Gastroesophageal sphincter (tissue), 4 donors: ENCODE measurements at regions not wholly inside any gene's neighbourhood (a gene's known extent, or its start where the extent isn't known, plus 50 kb on each side); places are given as distances from the start of the nearest gene placed in this dataset.

Experiments used
- ATAC-seq: fragments of 150-250 bp; one replicate; pipeline ENCODE4 v1.9.1; 2016; ENCODE audit warnings: mild to moderate bottlenecking, moderate library complexity
- H3K27ac ChIP-seq, 4 donors: fragments of 200-600 bp; sonication (generic) in 3 of 4; 1 replicate in 3 of 4; 2 replicates in 1 of 4; pipeline ENCODE4 v1.5.1; 2016 to 2019
- H3K27me3 ChIP-seq: fragments of 200-600 bp; sonication (generic); one replicate; pipeline ENCODE4 v1.5.1; 2019
- H3K36me3 ChIP-seq, 2 donors: fragments of 200-600 bp; sonication (generic); one replicate each; pipeline ENCODE4 v1.5.1; 2019; ENCODE audit warnings: control low read depth in 1 of 2
- H3K4me1 ChIP-seq, 3 donors: fragments of 200-600 bp; sonication (generic); 1 replicate in 2 of 3; 2 replicates in 1 of 3; pipeline ENCODE4 v1.5.1; 2016 to 2019; ENCODE audit warnings: control low read depth in 2 of 3
- H3K4me3 ChIP-seq, 2 donors: fragments of 200-600 bp; sonication (generic); one replicate each; pipeline ENCODE4 v1.5.1; 2019; ENCODE audit warnings: mild to moderate bottlenecking in 1 of 2, moderate library complexity in 1 of 2
- H3K9me3 ChIP-seq, 3 donors: fragments of 200-600 bp; sonication (generic); one replicate each; pipeline ENCODE4 v1.5.1; 2017 to 2019; ENCODE audit warnings: control low read depth in 2 of 3
- EP300 ChIP-seq: sonication (generic); formaldehyde crosslinking; IDR thresholded peaks from one replicate; pipeline ENCODE4 v1.6.1; 2017; ENCODE audit warnings: antibody characterized with exemption, mild to moderate bottlenecking
- POLR2A ChIP-seq, 2 donors: fragments of 450-650 bp; IDR thresholded peaks; one replicate each; pipeline ENCODE4 v1.6.1; 2017; ENCODE audit warnings: antibody characterized with exemption in 2 of 2, mild to moderate bottlenecking in 2 of 2, moderate library complexity in 1 of 2
- POLR2AphosphoS5 ChIP-seq: sonication (generic); formaldehyde crosslinking; IDR thresholded peaks from one replicate; pipeline ENCODE4 v1.6.1; 2017; ENCODE audit warnings: antibody characterized with exemption
- WGBS, 2 donors: methylation state at CpG; one replicate each; pipeline ENCODE4 v1.1.5; 2018; ENCODE audit warnings: low coverage in 1 of 2; 5-methylcytosine and 5-hydroxymethylcytosine counted together
- TF ChIP-seq, protein P1 (sequence below), 4 experiments: fragments of 200-600 bp in 2 of 4; fragments of 450-650 bp in 2 of 4; sonication (generic) in 1 of 4; IDR thresholded peaks; one replicate each; pipeline ENCODE4 v1.5.1; 2017 to 2019; ENCODE audit warnings: antibody characterized with exemption in 4 of 4, mild to moderate bottlenecking in 2 of 4, moderate library complexity in 2 of 4

DNA sequence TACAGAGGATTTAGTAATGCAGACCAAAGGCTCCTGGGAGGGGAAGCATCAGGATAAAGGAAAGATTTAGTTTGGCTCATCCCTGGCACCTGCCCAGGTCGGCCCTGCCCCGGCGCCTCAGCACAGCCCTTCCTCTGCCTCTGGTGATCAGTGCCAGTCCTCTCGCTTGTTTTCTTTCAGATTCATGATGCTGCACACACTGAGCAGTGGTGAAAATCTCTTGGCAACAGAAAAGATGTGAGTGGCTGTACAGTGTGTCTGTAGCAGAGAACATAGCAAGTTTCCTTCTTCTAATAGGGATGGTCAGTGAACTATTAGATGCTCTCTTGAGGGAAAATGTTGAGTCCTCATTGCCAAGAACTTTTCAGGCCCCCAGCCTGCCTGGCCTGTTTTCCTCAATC is 994.1 kb downstream of the KCNMA1 start:
- TF ChIP-seq EP300: no peak
- no peak for TF ChIP-seq POLR2A (IDR thresholded peaks at IDR 0.05)
- TF ChIP-seq, protein P1, sequence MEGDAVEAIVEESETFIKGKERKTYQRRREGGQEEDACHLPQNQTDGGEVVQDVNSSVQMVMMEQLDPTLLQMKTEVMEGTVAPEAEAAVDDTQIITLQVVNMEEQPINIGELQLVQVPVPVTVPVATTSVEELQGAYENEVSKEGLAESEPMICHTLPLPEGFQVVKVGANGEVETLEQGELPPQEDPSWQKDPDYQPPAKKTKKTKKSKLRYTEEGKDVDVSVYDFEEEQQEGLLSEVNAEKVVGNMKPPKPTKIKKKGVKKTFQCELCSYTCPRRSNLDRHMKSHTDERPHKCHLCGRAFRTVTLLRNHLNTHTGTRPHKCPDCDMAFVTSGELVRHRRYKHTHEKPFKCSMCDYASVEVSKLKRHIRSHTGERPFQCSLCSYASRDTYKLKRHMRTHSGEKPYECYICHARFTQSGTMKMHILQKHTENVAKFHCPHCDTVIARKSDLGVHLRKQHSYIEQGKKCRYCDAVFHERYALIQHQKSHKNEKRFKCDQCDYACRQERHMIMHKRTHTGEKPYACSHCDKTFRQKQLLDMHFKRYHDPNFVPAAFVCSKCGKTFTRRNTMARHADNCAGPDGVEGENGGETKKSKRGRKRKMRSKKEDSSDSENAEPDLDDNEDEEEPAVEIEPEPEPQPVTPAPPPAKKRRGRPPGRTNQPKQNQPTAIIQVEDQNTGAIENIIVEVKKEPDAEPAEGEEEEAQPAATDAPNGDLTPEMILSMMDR (IDR thresholded peaks at IDR 0.05): no peak
- no peak for TF ChIP-seq POLR2AphosphoS5
- peak overlapping the region in 1 of 4 donors; percentile 20 for H3K27ac ChIP-seq
- no peaks in the 10 kb centered on the region for H3K9me3 ChIP-seq
- ATAC-seq: peak; percentile 60
- H3K36me3 ChIP-seq: no peaks in the 10 kb centered on the region
- peaks cover 0 to 40% (median 5%) of the 10 kb centered on the region in 3 donors for H3K4me1 ChIP-seq
- H3K4me3 ChIP-seq: no peak overlapping the region
- no peaks in the 10 kb centered on the region for H3K27me3 ChIP-seq
- WGBS, 2 donors: 12 to 14% methylated on average over 3 to 4 of the region's 4 CpGs

DNA sequence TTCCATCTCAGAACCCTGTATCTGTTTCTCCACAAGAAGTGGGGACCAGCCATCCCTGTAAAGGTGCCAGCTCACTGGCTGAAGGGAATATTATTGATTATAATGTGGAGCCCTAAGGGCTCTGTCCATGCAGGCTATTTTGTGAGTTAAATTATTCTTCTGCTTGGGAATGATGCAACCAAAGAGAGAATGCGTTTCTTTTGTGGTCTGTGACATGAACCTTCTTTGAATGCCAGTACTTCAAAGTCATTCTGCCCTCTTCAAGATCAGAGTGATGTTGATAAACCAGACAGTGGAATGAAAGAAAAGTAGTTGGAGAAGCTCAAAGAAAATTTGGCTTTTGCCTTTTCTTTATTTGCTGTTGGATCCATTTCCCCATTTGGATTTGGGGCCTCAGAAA is 995.2 kb downstream of the KCNMA1 start:
- no peaks in the 10 kb centered on the region for H3K9me3 ChIP-seq
- no peaks in the 10 kb centered on the region for H3K27me3 ChIP-seq
- H3K4me1 ChIP-seq: peaks cover 0 to 40% (median 5%) of the 10 kb centered on the region in 3 donors
- H3K4me3 ChIP-seq: no peak overlapping the region
- H3K36me3 ChIP-seq: no peaks in the 10 kb centered on the region
- ATAC-seq: no peak
- TF ChIP-seq POLR2A (IDR thresholded peaks at IDR 0.05) (no peak), EP300 (no peak), POLR2AphosphoS5 (no peak)
- TF ChIP-seq, protein P1 (IDR thresholded peaks at IDR 0.05): no peak
- WGBS, 2 donors: 70 to 100% methylated on average over 1 of the region's 1 CpG
- H3K27ac ChIP-seq: no peak overlapping the region

- TF ChIP-seq EP300 (no peak), POLR2A (IDR thresholded peaks at IDR 0.05) (no peak), POLR2AphosphoS5 (no peak)
- TF ChIP-seq, protein P1 (IDR thresholded peaks at IDR 0.05): no peak
- H3K4me1 ChIP-seq: peaks cover 0 to 40% (median 5%) of the 10 kb centered on the region in 3 donors
Measured at GRCh38 chr10:76641215-76641614, 996.4 kb downstream of the KCNMA1 start.

DNA sequence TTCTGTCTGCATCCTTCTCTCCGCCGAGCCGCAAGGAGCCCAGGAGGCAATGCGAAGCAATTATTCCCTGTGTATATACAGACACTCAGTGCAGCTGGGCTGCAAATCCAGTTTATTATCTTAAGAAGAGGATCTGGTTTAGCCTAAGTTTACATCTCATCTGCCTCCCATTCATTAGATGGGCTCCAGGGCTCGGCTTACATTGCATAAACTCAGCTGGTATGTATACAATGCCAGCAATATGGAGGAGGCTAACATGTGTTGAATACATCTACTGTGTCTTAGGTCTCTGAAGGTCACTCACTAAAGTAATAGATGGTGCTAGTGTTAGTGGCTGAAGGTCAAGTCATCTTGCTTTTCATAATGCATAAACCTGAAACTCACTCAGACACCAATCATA is 996.8 kb downstream of the KCNMA1 start:
- no peak overlapping the region for H3K4me3 ChIP-seq
- no peak for ATAC-seq
- H3K27me3 ChIP-seq: no peaks in the 10 kb centered on the region
- peaks cover 0 to 40% (median 5%) of the 10 kb centered on the region in 3 donors for H3K4me1 ChIP-seq
- no peaks in the 10 kb centered on the region for H3K9me3 ChIP-seq
- H3K27ac ChIP-seq: peak overlapping the region in 1 of 4 donors; percentile 31
- 48 to 56% methylated on average over 4 to 5 of the region's 5 CpGs for WGBS, 2 donors
- TF ChIP-seq EP300 (no peak), POLR2A (IDR thresholded peaks at IDR 0.05) (no peak), POLR2AphosphoS5 (no peak)
- TF ChIP-seq, protein P1 (IDR thresholded peaks at IDR 0.05): no peak
- no peaks in the 10 kb centered on the region for H3K36me3 ChIP-seq

More at GRCh38 chr10:76641215-76641614, 996.4 kb downstream of the KCNMA1 start:
- H3K27ac ChIP-seq: no peak overlapping the region
- H3K4me3 ChIP-seq: no peak overlapping the region
- H3K36me3 ChIP-seq: no peaks in the 10 kb centered on the region
- no peaks in the 10 kb centered on the region for H3K27me3 ChIP-seq
- no peaks in the 10 kb centered on the region for H3K9me3 ChIP-seq
- ATAC-seq: no peak

DNA sequence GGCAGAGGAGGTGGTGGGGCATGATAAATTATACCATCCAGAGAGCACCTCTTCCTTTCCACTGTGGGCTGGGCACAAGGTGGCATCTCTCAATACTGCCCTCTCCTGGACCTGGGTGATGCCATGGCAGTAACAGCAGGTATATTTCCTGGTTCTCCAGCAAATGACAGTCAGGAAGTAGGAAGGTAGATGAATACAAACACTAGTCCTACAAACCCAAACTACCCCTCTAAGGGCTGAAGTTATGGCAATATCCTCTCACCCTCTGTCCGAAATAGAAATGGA is 1004.9 kb downstream of the KCNMA1 start:
- Histone ChIP-seq H3K4me1 (peaks cover 0 to 13% (median 0%) of the 10 kb centered on the region in 3 donors), H3K4me3 (no peak overlapping the region), H3K27me3 (no peaks in the 10 kb centered on the region), H3K36me3 (no peaks in the 10 kb centered on the region), H3K27ac (no peak overlapping the region), H3K9me3 (no peaks in the 10 kb centered on the region)
- TF ChIP-seq POLR2A (IDR thresholded peaks at IDR 0.05) (no peak), POLR2AphosphoS5 (no peak)
- TF ChIP-seq, protein P1 (IDR thresholded peaks at IDR 0.05): peak in 2 of 4 experiments; percentile 7 to 9
- 89 to 100% methylated on average over 1 of the region's 1 CpG for WGBS, 2 donors
- no peak for ATAC-seq
